Endothelial cell (in vitro differentiated cells): ENCODE measurements at regions not wholly inside any gene's neighbourhood (a gene's known extent, or its start where the extent isn't known, plus 50 kb on each side); places are given as distances from the start of the nearest gene placed in this dataset.

Experiments
- DNase-seq: peaks from one replicate; pipeline ENCODE4 v3.0.0; 2021; ENCODE audit warnings: low spot score
- H3K27ac Mint-ChIP-seq: one replicate; pipeline ENCODE4 v1.8.0; 2021; ENCODE audit warnings: mixed read lengths, inconsistent platforms; ENCODE audit not compliant: unreplicated experiment
- H3K27me3 Mint-ChIP-seq: one replicate; pipeline ENCODE4 v1.8.0; 2021; ENCODE audit warnings: mild to moderate bottlenecking, moderate library complexity, mixed read lengths, inconsistent platforms; ENCODE audit not compliant: unreplicated experiment
- H3K36me3 Mint-ChIP-seq: one replicate; pipeline ENCODE4 v1.8.0; 2021; ENCODE audit warnings: mild to moderate bottlenecking, low read depth, mixed read lengths, inconsistent platforms; ENCODE audit not compliant: unreplicated experiment
- H3K4me1 Mint-ChIP-seq: one replicate; pipeline ENCODE4 v1.8.0; 2021; ENCODE audit warnings: mild to moderate bottlenecking, mixed read lengths, inconsistent platforms; ENCODE audit not compliant: unreplicated experiment
- H3K4me3 Mint-ChIP-seq: one replicate; pipeline ENCODE4 v1.8.0; 2021; ENCODE audit warnings: mild to moderate bottlenecking, mixed read lengths, inconsistent platforms; ENCODE audit not compliant: unreplicated experiment
- H3K9me3 Mint-ChIP-seq: one replicate; pipeline ENCODE4 v1.8.0; 2021; ENCODE audit warnings: mixed read lengths, inconsistent platforms; ENCODE audit not compliant: unreplicated experiment
- CTCF ChIP-seq: fragments of 200-600 bp; sonication (generic); IDR thresholded peaks from one replicate; pipeline ENCODE4 v1.5.0; 2021; ENCODE audit warnings: antibody characterized with exemption; ENCODE audit not compliant: unreplicated experiment

- Mint-ChIP-seq H3K27me3 (no peaks in the 10 kb centered on the region), H3K9me3 (no peaks in the 10 kb centered on the region), H3K36me3 (no peaks in the 10 kb centered on the region), H3K4me1 (peaks cover 11% of the 10 kb centered on the region), H3K27ac (no peak overlapping the region), H3K4me3 (no peak overlapping the region)
- TF ChIP-seq CTCF, result no peak
- no peak for DNase-seq
These were observed 99.9 kb upstream of the FAM20A start for GRCh38 chr17:68701046-68701445.

- Mint-ChIP-seq H3K9me3 (no peaks in the 10 kb centered on the region), H3K36me3 (no peaks in the 10 kb centered on the region), H3K27me3 (no peaks in the 10 kb centered on the region), H3K27ac (no peak overlapping the region), H3K4me1 (peaks cover 11% of the 10 kb centered on the region), H3K4me3 (no peak overlapping the region)
- TF ChIP-seq CTCF, result no peak
- no peak for DNase-seq
These were observed 99.3 kb upstream of the FAM20A start for GRCh38 chr17:68700421-68700820.

GRCh38 chr17:68699936-68700335 is 98.8 kb upstream of the FAM20A start:
- Mint-ChIP-seq H3K27me3 (no peaks in the 10 kb centered on the region), H3K36me3 (no peaks in the 10 kb centered on the region), H3K27ac (no peak overlapping the region), H3K9me3 (no peaks in the 10 kb centered on the region), H3K4me1 (peaks cover 13% of the 10 kb centered on the region), H3K4me3 (no peak overlapping the region)
- TF ChIP-seq CTCF, result no peak
- no peak for DNase-seq

- H3K9me3 Mint-ChIP-seq, result no peaks in the 10 kb centered on the region
- no peak for DNase-seq
- no peak for TF ChIP-seq CTCF
- H3K27me3 Mint-ChIP-seq, result no peaks in the 10 kb centered on the region
- peaks cover 14% of the 10 kb centered on the region for H3K4me1 Mint-ChIP-seq
- H3K4me3 Mint-ChIP-seq, result no peak overlapping the region
- H3K36me3 Mint-ChIP-seq, result no peaks in the 10 kb centered on the region
- H3K27ac Mint-ChIP-seq, result no peak overlapping the region
These were observed 97.6 kb upstream of the FAM20A start for GRCh38 chr17:68698746-68699145.

GRCh38 chr17:68697850-68698361 is 96.7 kb upstream of the FAM20A start:
- H3K9me3 Mint-ChIP-seq, result no peaks in the 10 kb centered on the region
- no peak for DNase-seq
- no peaks in the 10 kb centered on the region for H3K27me3 Mint-ChIP-seq
- TF ChIP-seq CTCF, result no peak
- H3K4me1 Mint-ChIP-seq, result peaks cover 14% of the 10 kb centered on the region
- no peak overlapping the region for H3K27ac Mint-ChIP-seq
- no peaks in the 10 kb centered on the region for H3K36me3 Mint-ChIP-seq
- H3K4me3 Mint-ChIP-seq, result no peak overlapping the region
